ENCODE measurements at regions not wholly inside any gene's neighbourhood (a gene's known extent, or its start where the extent isn't known, plus 50 kb on each side); places are given as distances from the start of the nearest gene placed in this dataset.

GRCh38 chr13:95497381-95497807 is 55.1 kb upstream of the CLDN10 start:
- DNase-seq (ENCODE audit: low read depth), result no peak

GRCh38 chr13:95498886-95499285 is 53.6 kb upstream of the CLDN10 start:
- no peak for DNase-seq (ENCODE audit: low read depth)

- DNase-seq (ENCODE audit: low read depth), result no peak
Observed at GRCh38 chr13:95499811-95500712, 52.5 kb upstream of the CLDN10 start.

- DNase-seq (ENCODE audit: low read depth), result no peak
Observed at GRCh38 chr13:95502216-95502615, 50.3 kb upstream of the CLDN10 start.
